HG02870 (cell line): ENCODE measurements at regions not wholly inside any gene's neighbourhood (a gene's known extent, or its start where the extent isn't known, plus 50 kb on each side); places are given as distances from the start of the nearest gene placed in this dataset.

Experiments
- ATAC-seq: cut with Tn5 transposase; IDR thresholded peaks from one replicate; pipeline ENCODE4 v1.9.1; 2021; ENCODE audit warnings: mild to moderate bottlenecking, moderate library complexity; ENCODE audit not compliant: unreplicated experiment

- ATAC-seq, result no peak
Observed at GRCh38 chr18:78896111-78896905, 83.3 kb upstream of the SALL3 start.

GRCh38 chr18:78898066-78898465 is 81.6 kb upstream of the SALL3 start:
- no peak for ATAC-seq

GRCh38 chr18:78898635-78899034 is 81.0 kb upstream of the SALL3 start:
- no peak for ATAC-seq

GRCh38 chr18:78899241-78899640 is 80.4 kb upstream of the SALL3 start:
- no peak for ATAC-seq

- ATAC-seq, result no peak
Observed at GRCh38 chr18:78900938-78901909, 78.4 kb upstream of the SALL3 start.

- ATAC-seq, result no peak
Observed at GRCh38 chr18:78901923-78902794, 77.5 kb upstream of the SALL3 start.

- no peak for ATAC-seq
Observed at GRCh38 chr18:78902795-78903435, 76.7 kb upstream of the SALL3 start.

- no peak for ATAC-seq
Observed at GRCh38 chr18:78903436-78904178, 76.0 kb upstream of the SALL3 start.

- ATAC-seq, result no peak
Observed at GRCh38 chr18:78904179-78904531, 75.5 kb upstream of the SALL3 start.

- ATAC-seq, result no peak
Observed at GRCh38 chr18:78905334-78905733, 74.3 kb upstream of the SALL3 start.

GRCh38 chr18:78906066-78906465 is 73.6 kb upstream of the SALL3 start:
- no peak for ATAC-seq

GRCh38 chr18:78908462-78909260 is 71.0 kb upstream of the SALL3 start:
- no peak for ATAC-seq

- no peak for ATAC-seq
Observed at GRCh38 chr18:78911751-78912283, 67.8 kb upstream of the SALL3 start.

- ATAC-seq, result no peak
Observed at GRCh38 chr18:78912336-78912735, 67.3 kb upstream of the SALL3 start.

GRCh38 chr18:78912844-78913243 is 66.8 kb upstream of the SALL3 start:
- ATAC-seq, result no peak

GRCh38 chr18:78913395-78913794 is 66.2 kb upstream of the SALL3 start:
- no peak for ATAC-seq

GRCh38 chr18:78913830-78914231 is 65.8 kb upstream of the SALL3 start:
- no peak for ATAC-seq

- no peak for ATAC-seq
Observed at GRCh38 chr18:78914249-78914935, 65.2 kb upstream of the SALL3 start.
